MM.1S (cell line): ENCODE measurements at regions not wholly inside any gene's neighbourhood (a gene's known extent, or its start where the extent isn't known, plus 50 kb on each side); places are given as distances from the start of the nearest gene placed in this dataset.

Experiments used
- DNase-seq: peaks from one replicate; pipeline ENCODE4 v3.0.0-alpha.2; 2015
- H2AFZ ChIP-seq: fragments of 300-600 bp; sonication (generic); 2 replicates; pipeline ENCODE4 v1.6.0; 2016; ENCODE audit warnings: antibody characterized with exemption, low read length
- H3F3A ChIP-seq: fragments of 300-600 bp; sonication (generic); 2 replicates; pipeline ENCODE4 v1.6.1; 2016; ENCODE audit warnings: mild to moderate bottlenecking, antibody characterized with exemption, low read length, moderate library complexity, mixed read lengths; ENCODE audit not compliant: insufficient read depth
- H3K27ac ChIP-seq: fragments of 300-600 bp; sonication (generic); 2 replicates; pipeline ENCODE4 v1.5.1; 2016; ENCODE audit warnings: mild to moderate bottlenecking, low read length
- H3K27me3 ChIP-seq: fragments of 300-600 bp; sonication (generic); replicated peaks from 2 replicates; pipeline ENCODE4 v1.6.0; 2016; ENCODE audit warnings: low read length; ENCODE audit not compliant: insufficient read depth
- H3K36me3 ChIP-seq: fragments of 300-600 bp; sonication (generic); replicated peaks from 2 replicates; pipeline ENCODE4 v1.6.1; 2016; ENCODE audit warnings: mild to moderate bottlenecking, low read length, mixed read lengths; ENCODE audit not compliant: insufficient read depth
- H3K4me1 ChIP-seq: fragments of 300-600 bp; sonication (generic); 2 replicates; pipeline ENCODE4 v1.6.1; 2016; ENCODE audit warnings: low read length, mixed read lengths
- H3K4me2 ChIP-seq: fragments of 300-600 bp; sonication (generic); 2 replicates; pipeline ENCODE4 v1.6.0; 2016; ENCODE audit warnings: low read depth, low read length
- H3K4me3 ChIP-seq: fragments of 300-600 bp; sonication (generic); 2 replicates; pipeline ENCODE4 v1.5.1; 2016; ENCODE audit warnings: low read length, mixed read lengths
- H3K79me2 ChIP-seq: fragments of 300-600 bp; sonication (generic); 2 replicates; pipeline ENCODE4 v1.6.1; 2016; ENCODE audit warnings: mixed run types, low read length, mixed read lengths
- H3K9ac ChIP-seq: fragments of 300-600 bp; sonication (generic); 2 replicates; pipeline ENCODE4 v1.6.1; 2016; ENCODE audit warnings: low read length, mixed read lengths
- H3K9me2 ChIP-seq: fragments of 300-600 bp; sonication (generic); replicated peaks from 2 replicates; pipeline ENCODE4 v1.6.1; 2016; ENCODE audit warnings: mild to moderate bottlenecking, low read length, mixed read lengths; ENCODE audit not compliant: insufficient read depth
- H3K9me3 ChIP-seq: fragments of 300-600 bp; sonication (generic); replicated peaks from 2 replicates; pipeline ENCODE4 v1.6.1; 2016; ENCODE audit warnings: mild to moderate bottlenecking, low read length, mixed read lengths; ENCODE audit not compliant: insufficient read depth
- H4K20me1 ChIP-seq: fragments of 300-600 bp; sonication (generic); 2 replicates; pipeline ENCODE4 v1.6.1; 2016; ENCODE audit warnings: mild to moderate bottlenecking, low read length, moderate library complexity, mixed read lengths; ENCODE audit not compliant: insufficient read depth
- CTCF ChIP-seq: fragments of 300-600 bp; sonication (generic); IDR thresholded peaks from 2 replicates; pipeline ENCODE4 v1.5.1; 2016; ENCODE audit warnings: antibody characterized with exemption, low read length, mixed read lengths
- EZH2 ChIP-seq: fragments of 300-600 bp; sonication (generic); optimal IDR thresholded peaks from 2 replicates; pipeline ENCODE3; 2017; ENCODE audit warnings: low read depth, mild to moderate bottlenecking, antibody characterized with exemption, low read length, mixed read lengths
- EZH2phosphoT487 ChIP-seq: fragments of 300-600 bp; sonication (generic); IDR thresholded peaks from 2 replicates; pipeline ENCODE4 v1.6.1; 2018; ENCODE audit warnings: antibody characterized with exemption, low read length

- Histone ChIP-seq H4K20me1 (no peaks in the 10 kb centered on the region), H3K9me3 (no peaks in the 10 kb centered on the region), H3K4me3 (no peak overlapping the region), H3K79me2 (no peaks in the 10 kb centered on the region), H3K9me2 (no peaks in the 10 kb centered on the region), H2AFZ (no peak overlapping the region), H3K27me3 (no peaks in the 10 kb centered on the region), H3K36me3 (no peaks in the 10 kb centered on the region), H3K4me2 (no peak overlapping the region), H3K9ac (no peak overlapping the region), H3F3A (no peaks in the 10 kb centered on the region), H3K27ac (no peak overlapping the region), H3K4me1 (no peaks in the 10 kb centered on the region)
- DNase-seq, result no peak
- TF ChIP-seq EZH2 (no peak), EZH2phosphoT487 (no peak), CTCF (no peak)
Observed at GRCh38 chr7:114050571-114050970, 131.8 kb upstream of the PPP1R3A start.

- Histone ChIP-seq H3K9me3 (no peaks in the 10 kb centered on the region), H2AFZ (peak overlapping the region; percentile 85), H3K27me3 (no peaks in the 10 kb centered on the region), H3K4me2 (peak overlapping the region; percentile 56), H3K27ac (no peak overlapping the region), H3K9me2 (no peaks in the 10 kb centered on the region), H3F3A (no peaks in the 10 kb centered on the region), H3K79me2 (no peaks in the 10 kb centered on the region), H4K20me1 (no peaks in the 10 kb centered on the region), H3K4me1 (no peaks in the 10 kb centered on the region), H3K4me3 (peak overlapping the region; percentile 55), H3K9ac (peak overlapping the region; percentile 18; the same call in 1 of the 2 replicates), H3K36me3 (no peaks in the 10 kb centered on the region)
- TF ChIP-seq CTCF (no peak), EZH2 (no peak), EZH2phosphoT487 (no peak)
- peak; percentile 59 for DNase-seq
Observed at GRCh38 chr7:114048386-114049235, 129.8 kb upstream of the PPP1R3A start.

- no peak for DNase-seq
- no peak overlapping the region for H3K27ac ChIP-seq
Observed at GRCh38 chr7:114047889-114048288, 129.1 kb upstream of the PPP1R3A start.

More at GRCh38 chr7:114047889-114048288, 129.1 kb upstream of the PPP1R3A start:
- Histone ChIP-seq H3K27me3 (no peaks in the 10 kb centered on the region), H3K9ac (no peak overlapping the region), H3F3A (no peaks in the 10 kb centered on the region), H2AFZ (peak overlapping the region; percentile 85), H3K36me3 (no peaks in the 10 kb centered on the region), H3K4me2 (peak overlapping the region; percentile 56), H3K4me1 (no peaks in the 10 kb centered on the region), H3K4me3 (peak overlapping the region; percentile 55), H3K9me2 (no peaks in the 10 kb centered on the region), H4K20me1 (no peaks in the 10 kb centered on the region), H3K79me2 (no peaks in the 10 kb centered on the region), H3K9me3 (no peaks in the 10 kb centered on the region)
- TF ChIP-seq EZH2phosphoT487, result no peak
- no peak for TF ChIP-seq CTCF
- no peak for TF ChIP-seq EZH2
